MM.1S (cell line): ENCODE measurements at regions not wholly inside any gene's neighbourhood (a gene's known extent, or its start where the extent isn't known, plus 50 kb on each side); places are given as distances from the start of the nearest gene placed in this dataset.
A peak's percentile ranks its signal among the peaks of the same experiment; 100 is the strongest.

Source experiments
- DNase-seq: peaks from one replicate; pipeline ENCODE4 v3.0.0-alpha.2; 2015
- H2AFZ ChIP-seq: fragments of 300-600 bp; sonication (generic); 2 replicates; pipeline ENCODE4 v1.6.0; 2016; ENCODE audit warnings: antibody characterized with exemption, low read length
- H3F3A ChIP-seq: fragments of 300-600 bp; sonication (generic); 2 replicates; pipeline ENCODE4 v1.6.1; 2016; ENCODE audit warnings: mild to moderate bottlenecking, antibody characterized with exemption, low read length, moderate library complexity, mixed read lengths; ENCODE audit not compliant: insufficient read depth
- H3K27ac ChIP-seq: fragments of 300-600 bp; sonication (generic); 2 replicates; pipeline ENCODE4 v1.5.1; 2016; ENCODE audit warnings: mild to moderate bottlenecking, low read length
- H3K27me3 ChIP-seq: fragments of 300-600 bp; sonication (generic); replicated peaks from 2 replicates; pipeline ENCODE4 v1.6.0; 2016; ENCODE audit warnings: low read length; ENCODE audit not compliant: insufficient read depth
- H3K36me3 ChIP-seq: fragments of 300-600 bp; sonication (generic); replicated peaks from 2 replicates; pipeline ENCODE4 v1.6.1; 2016; ENCODE audit warnings: mild to moderate bottlenecking, low read length, mixed read lengths; ENCODE audit not compliant: insufficient read depth
- H3K4me1 ChIP-seq: fragments of 300-600 bp; sonication (generic); 2 replicates; pipeline ENCODE4 v1.6.1; 2016; ENCODE audit warnings: low read length, mixed read lengths
- H3K4me2 ChIP-seq: fragments of 300-600 bp; sonication (generic); 2 replicates; pipeline ENCODE4 v1.6.0; 2016; ENCODE audit warnings: low read depth, low read length
- H3K4me3 ChIP-seq: fragments of 300-600 bp; sonication (generic); 2 replicates; pipeline ENCODE4 v1.5.1; 2016; ENCODE audit warnings: low read length, mixed read lengths
- H3K79me2 ChIP-seq: fragments of 300-600 bp; sonication (generic); 2 replicates; pipeline ENCODE4 v1.6.1; 2016; ENCODE audit warnings: mixed run types, low read length, mixed read lengths
- H3K9ac ChIP-seq: fragments of 300-600 bp; sonication (generic); 2 replicates; pipeline ENCODE4 v1.6.1; 2016; ENCODE audit warnings: low read length, mixed read lengths
- H3K9me2 ChIP-seq: fragments of 300-600 bp; sonication (generic); replicated peaks from 2 replicates; pipeline ENCODE4 v1.6.1; 2016; ENCODE audit warnings: mild to moderate bottlenecking, low read length, mixed read lengths; ENCODE audit not compliant: insufficient read depth
- H3K9me3 ChIP-seq: fragments of 300-600 bp; sonication (generic); replicated peaks from 2 replicates; pipeline ENCODE4 v1.6.1; 2016; ENCODE audit warnings: mild to moderate bottlenecking, low read length, mixed read lengths; ENCODE audit not compliant: insufficient read depth
- H4K20me1 ChIP-seq: fragments of 300-600 bp; sonication (generic); 2 replicates; pipeline ENCODE4 v1.6.1; 2016; ENCODE audit warnings: mild to moderate bottlenecking, low read length, moderate library complexity, mixed read lengths; ENCODE audit not compliant: insufficient read depth
- CTCF ChIP-seq: fragments of 300-600 bp; sonication (generic); IDR thresholded peaks from 2 replicates; pipeline ENCODE4 v1.5.1; 2016; ENCODE audit warnings: antibody characterized with exemption, low read length, mixed read lengths
- EZH2 ChIP-seq: fragments of 300-600 bp; sonication (generic); optimal IDR thresholded peaks from 2 replicates; pipeline ENCODE3; 2017; ENCODE audit warnings: low read depth, mild to moderate bottlenecking, antibody characterized with exemption, low read length, mixed read lengths
- EZH2phosphoT487 ChIP-seq: fragments of 300-600 bp; sonication (generic); IDR thresholded peaks from 2 replicates; pipeline ENCODE4 v1.6.1; 2018; ENCODE audit warnings: antibody characterized with exemption, low read length

- no peak overlapping the region for H3K27ac ChIP-seq
- no peaks in the 10 kb centered on the region for H3K27me3 ChIP-seq
- H3F3A ChIP-seq = peaks cover 22% of the 10 kb centered on the region
- no peaks in the 10 kb centered on the region for H3K9me2 ChIP-seq
- no peaks in the 10 kb centered on the region for H3K36me3 ChIP-seq
- H3K9me3 ChIP-seq = no peaks in the 10 kb centered on the region
- no peaks in the 10 kb centered on the region for H4K20me1 ChIP-seq
- TF ChIP-seq CTCF (peak; percentile 35), EZH2 (no peak), EZH2phosphoT487 (no peak)
- no peak overlapping the region for H2AFZ ChIP-seq
- peaks cover 35% of the 10 kb centered on the region for H3K4me1 ChIP-seq
- no peak overlapping the region for H3K9ac ChIP-seq
- no peaks in the 10 kb centered on the region for H3K79me2 ChIP-seq
- DNase-seq = peak; percentile 28
- H3K4me2 ChIP-seq = no peak overlapping the region
- H3K4me3 ChIP-seq = no peak overlapping the region
Observed at GRCh38 chr11:112584672-112585071, 324.0 kb upstream of the PLET1 start.

DNA sequence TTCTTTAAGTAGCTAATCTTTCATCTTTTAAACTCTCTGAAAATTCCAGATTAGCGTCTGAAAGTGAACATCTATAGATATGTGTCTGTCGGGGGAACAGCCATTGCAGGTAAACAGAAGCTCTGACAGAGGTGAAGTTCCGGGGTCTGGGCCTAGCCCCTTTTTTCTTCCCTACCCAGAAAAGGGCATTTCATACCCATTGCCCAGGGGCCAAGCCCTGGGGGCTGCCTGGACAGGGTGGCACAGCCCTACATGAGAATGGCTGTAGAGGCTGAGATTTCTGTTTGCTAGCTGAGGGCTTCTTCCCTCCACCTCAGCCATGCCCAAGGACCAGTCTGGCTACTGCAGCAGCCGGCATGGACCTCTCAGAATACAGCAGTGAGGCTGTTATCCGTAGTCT lies 327.0 kb upstream of the PLET1 start:
- Histone ChIP-seq H4K20me1 (no peaks in the 10 kb centered on the region), H3K9me3 (no peaks in the 10 kb centered on the region), H3K27me3 (no peaks in the 10 kb centered on the region), H3F3A (peaks cover 14% of the 10 kb centered on the region), H3K4me1 (peaks cover 21% of the 10 kb centered on the region), H3K79me2 (no peaks in the 10 kb centered on the region), H3K27ac (no peak overlapping the region), H3K4me2 (no peak overlapping the region), H3K36me3 (no peaks in the 10 kb centered on the region), H3K4me3 (no peak overlapping the region), H3K9ac (no peak overlapping the region), H2AFZ (no peak overlapping the region), H3K9me2 (no peaks in the 10 kb centered on the region)
- DNase-seq = no peak
- no peak for TF ChIP-seq CTCF
- TF ChIP-seq EZH2phosphoT487 = no peak
- no peak for TF ChIP-seq EZH2

DNA sequence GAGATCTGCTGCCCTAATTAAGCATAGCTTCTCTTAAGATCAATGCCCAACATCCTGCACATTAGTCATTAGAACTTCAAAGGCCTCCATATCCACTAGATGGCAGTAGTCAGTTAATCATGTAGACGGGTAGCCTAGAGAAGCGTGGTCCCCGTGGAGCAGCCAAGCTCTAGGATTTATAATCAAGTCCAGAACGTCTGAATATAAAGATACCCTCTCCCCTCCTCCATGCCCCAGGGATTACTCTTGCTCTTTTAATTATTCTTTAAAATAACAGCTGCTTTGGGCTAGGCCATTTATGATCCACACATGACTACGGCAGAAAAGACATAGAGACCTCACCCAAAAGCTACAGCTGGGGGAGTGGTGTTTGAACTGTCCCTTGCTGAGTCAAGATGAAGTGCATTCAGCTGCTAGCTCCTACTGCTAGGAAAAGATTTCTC lies 327.6 kb upstream of the PLET1 start:
- DNase-seq = peak; percentile 83
- Histone ChIP-seq H3K4me3 (no peak overlapping the region), H3K9ac (no peak overlapping the region), H3K9me3 (no peaks in the 10 kb centered on the region), H3K36me3 (no peaks in the 10 kb centered on the region), H3K27me3 (no peaks in the 10 kb centered on the region), H3K4me1 (peaks cover 16% of the 10 kb centered on the region), H3K27ac (no peak overlapping the region), H3K4me2 (no peak overlapping the region), H2AFZ (no peak overlapping the region), H3K9me2 (no peaks in the 10 kb centered on the region), H3K79me2 (no peaks in the 10 kb centered on the region), H4K20me1 (no peaks in the 10 kb centered on the region), H3F3A (peaks cover 8% of the 10 kb centered on the region)
- TF ChIP-seq CTCF (peak; percentile 79), EZH2phosphoT487 (no peak)

- H2AFZ ChIP-seq = no peak overlapping the region
Observed at GRCh38 chr11:112589155-112589554, 328.5 kb upstream of the PLET1 start.

More at GRCh38 chr11:112589155-112589554, 328.5 kb upstream of the PLET1 start:
- Histone ChIP-seq H3F3A (no peaks in the 10 kb centered on the region), H4K20me1 (no peaks in the 10 kb centered on the region), H3K9me2 (no peaks in the 10 kb centered on the region), H3K4me2 (no peak overlapping the region), H3K4me3 (no peak overlapping the region), H3K36me3 (no peaks in the 10 kb centered on the region), H3K9ac (no peak overlapping the region), H3K9me3 (no peaks in the 10 kb centered on the region), H3K27me3 (no peaks in the 10 kb centered on the region), H3K27ac (no peak overlapping the region), H3K79me2 (no peaks in the 10 kb centered on the region), H3K4me1 (peaks cover 7% of the 10 kb centered on the region)
- no peak for DNase-seq
- TF ChIP-seq EZH2 (no peak), EZH2phosphoT487 (no peak), CTCF (no peak)
